H1 (cell line): ENCODE measurements at regions not wholly inside any gene's neighbourhood (a gene's known extent, or its start where the extent isn't known, plus 50 kb on each side); places are given as distances from the start of the nearest gene placed in this dataset.

Experiments
- CHD7 ChIP-seq: fragments of 300-600 bp; sonication (generic); IDR thresholded peaks from 2 replicates; pipeline ENCODE4 v1.7.1; 2012; ENCODE audit warnings: low read length, moderate library complexity, mild to moderate bottlenecking, inconsistent platforms; ENCODE audit not compliant: insufficient replicate concordance
- RXRA ChIP-seq: IDR thresholded peaks from 2 replicates; pipeline ENCODE4 v1.6.1; 2011; ENCODE audit warnings: low read depth, mild to moderate bottlenecking, low read length, moderate library complexity; ENCODE audit not compliant: insufficient read depth
- USF2 ChIP-seq: IDR thresholded peaks from 2 replicates; pipeline ENCODE4 v1.6.1; 2011; ENCODE audit warnings: low read length, improper control_type of control experiment

- TF ChIP-seq CHD7 (no peak), RXRA (no peak), USF2 (no peak)
Measured at GRCh38 chr2:220493871-220494525, 866.6 kb downstream of the SLC4A3 start (continued).
